ENCODE measurements at regions not wholly inside any gene's neighbourhood (a gene's known extent, or its start where the extent isn't known, plus 50 kb on each side); places are given as distances from the start of the nearest gene placed in this dataset.

- no peaks in the 10 kb centered on the region for H3K9me3 ChIP-seq (ENCODE audit: control extremely low read depth in 1 of 5, control insufficient read depth in 4 of 5, insufficient read depth in 2 of 5, low read depth in 1 of 5, low read length in 4 of 5)
- WGBS (ENCODE audit: insufficient coverage): no CpG with 5 or more reads among the region's 2 CpGs
Measured at GRCh38 chr6:66238851-66239250, 531.8 kb upstream of the EYS start.

DNA sequence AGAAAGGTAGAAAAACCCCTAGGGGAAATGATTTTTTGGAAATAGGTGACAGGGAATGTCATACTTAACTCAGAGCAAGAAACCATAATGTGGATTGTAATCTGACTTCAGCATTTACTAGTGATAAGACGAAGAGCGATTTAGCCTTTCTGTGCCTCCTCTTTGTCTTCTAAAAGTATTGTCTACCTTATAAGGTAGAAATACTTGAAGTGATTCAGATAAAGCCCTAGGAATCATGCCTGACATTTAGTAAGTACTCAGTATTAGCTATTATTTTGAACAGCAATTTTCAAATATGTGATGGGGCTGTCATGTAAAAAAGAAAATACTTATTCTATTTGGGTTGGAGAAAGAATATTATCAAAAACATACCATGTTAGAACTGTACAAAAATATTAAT is 525.9 kb upstream of the EYS start:
- Histone ChIP-seq H3K9me3 (ENCODE audit: control extremely low read depth in 1 of 5, control insufficient read depth in 4 of 5, insufficient read depth in 2 of 5, low read depth in 1 of 5, low read length in 4 of 5) (no peaks in the 10 kb centered on the region), H3K4me3 (ENCODE audit: control insufficient read depth in 1 of 7, extremely low read depth in 1 of 7, insufficient read depth in 4 of 7, low read depth in 2 of 7, low read length in 6 of 7) (no peak overlapping the region), H3K36me3 (ENCODE audit: control insufficient read depth in 4 of 4, insufficient read depth in 4 of 4, low read length in 3 of 4) (no peaks in the 10 kb centered on the region), H3K27me3 (replicated peaks in 2 of 5; ENCODE audit: control insufficient read depth in 4 of 5, insufficient read depth in 5 of 5, low read length in 4 of 5) (no peaks in the 10 kb centered on the region), H3K27ac (ENCODE audit: insufficient read depth in 1 of 2, low read depth in 1 of 2, low read length in 2 of 2, poor library complexity in 1 of 2, severe bottlenecking in 2 of 2) (no peak overlapping the region), H3K4me1 (ENCODE audit: control extremely low read depth in 1 of 4, control insufficient read depth in 4 of 4, insufficient read depth in 4 of 4, low read length in 3 of 4) (no peaks in the 10 kb centered on the region)
- ChIA-PET CTCF (no interaction called here), POLR2A (no interaction called here)
- DNase-seq: no peak
- WGBS (ENCODE audit: insufficient coverage): no CpG with 5 or more reads among the region's 2 CpGs

More at GRCh38 chr6:66238851-66239250, 531.8 kb upstream of the EYS start:
- no peak overlapping the region for H3K4me3 ChIP-seq (ENCODE audit: control insufficient read depth in 1 of 7, extremely low read depth in 1 of 7, insufficient read depth in 4 of 7, low read depth in 2 of 7, low read length in 6 of 7)
- no peaks in the 10 kb centered on the region for H3K27me3 ChIP-seq (replicated peaks in 2 of 5; ENCODE audit: control insufficient read depth in 4 of 5, insufficient read depth in 5 of 5, low read length in 4 of 5)
- H3K27ac ChIP-seq (ENCODE audit: insufficient read depth in 1 of 2, low read depth in 1 of 2, low read length in 2 of 2, poor library complexity in 1 of 2, severe bottlenecking in 2 of 2): no peak overlapping the region
- POLR2A ChIA-PET: no interaction called here
- no peaks in the 10 kb centered on the region for H3K36me3 ChIP-seq (ENCODE audit: control insufficient read depth in 4 of 4, insufficient read depth in 4 of 4, low read length in 3 of 4)
- DNase-seq: no peak
- H3K4me1 ChIP-seq (ENCODE audit: control extremely low read depth in 1 of 4, control insufficient read depth in 4 of 4, insufficient read depth in 4 of 4, low read length in 3 of 4): no peaks in the 10 kb centered on the region
- CTCF ChIA-PET: no interaction called here

DNA sequence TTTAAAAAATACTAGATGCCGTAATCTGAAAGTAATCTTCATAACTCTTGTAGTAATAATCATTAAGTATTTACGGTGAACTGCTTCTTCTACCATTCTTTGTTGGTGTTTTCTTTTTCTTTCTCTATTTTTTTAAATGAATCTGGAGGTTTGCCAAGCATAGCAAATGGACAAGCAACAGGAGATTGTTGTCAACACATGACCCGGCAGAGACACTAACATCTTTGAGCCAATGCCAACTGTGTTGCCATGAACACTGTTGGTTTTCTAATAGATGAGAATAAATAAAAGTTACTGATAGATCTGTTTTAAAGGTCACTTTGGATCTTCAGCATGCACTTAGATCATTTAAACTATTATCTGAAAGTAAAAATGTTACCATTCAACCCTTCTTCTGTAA is 523.6 kb upstream of the EYS start:
- Histone ChIP-seq H3K4me1 (ENCODE audit: control extremely low read depth in 1 of 4, control insufficient read depth in 4 of 4, insufficient read depth in 4 of 4, low read length in 3 of 4) (no peaks in the 10 kb centered on the region), H3K4me3 (ENCODE audit: control insufficient read depth in 1 of 7, extremely low read depth in 1 of 7, insufficient read depth in 4 of 7, low read depth in 2 of 7, low read length in 6 of 7) (no peak overlapping the region), H3K27me3 (replicated peaks in 2 of 5; ENCODE audit: control insufficient read depth in 4 of 5, insufficient read depth in 5 of 5, low read length in 4 of 5) (no peaks in the 10 kb centered on the region), H3K27ac (ENCODE audit: insufficient read depth in 1 of 2, low read depth in 1 of 2, low read length in 2 of 2, poor library complexity in 1 of 2, severe bottlenecking in 2 of 2) (no peak overlapping the region), H3K36me3 (ENCODE audit: control insufficient read depth in 4 of 4, insufficient read depth in 4 of 4, low read length in 3 of 4) (no peaks in the 10 kb centered on the region), H3K9me3 (ENCODE audit: control extremely low read depth in 1 of 5, control insufficient read depth in 4 of 5, insufficient read depth in 2 of 5, low read depth in 1 of 5, low read length in 4 of 5) (no peaks in the 10 kb centered on the region)
- DNase-seq: no peak
- ChIA-PET CTCF (no interaction called here), POLR2A (no interaction called here)
- no CpG with 5 or more reads among the region's 3 CpGs for WGBS (ENCODE audit: insufficient coverage)

- no peaks in the 10 kb centered on the region for H3K4me1 ChIP-seq (ENCODE audit: control extremely low read depth in 1 of 4, control insufficient read depth in 4 of 4, insufficient read depth in 4 of 4, low read length in 3 of 4)
- H3K27me3 ChIP-seq (replicated peaks in 2 of 5; ENCODE audit: control insufficient read depth in 4 of 5, insufficient read depth in 5 of 5, low read length in 4 of 5): no peaks in the 10 kb centered on the region
- ChIA-PET CTCF (no interaction called here), POLR2A (no interaction called here)
- no peak overlapping the region for H3K27ac ChIP-seq (ENCODE audit: insufficient read depth in 1 of 2, low read depth in 1 of 2, low read length in 2 of 2, poor library complexity in 1 of 2, severe bottlenecking in 2 of 2)
- no peak overlapping the region for H3K4me3 ChIP-seq (ENCODE audit: control insufficient read depth in 1 of 7, extremely low read depth in 1 of 7, insufficient read depth in 4 of 7, low read depth in 2 of 7, low read length in 6 of 7)
- no peaks in the 10 kb centered on the region for H3K36me3 ChIP-seq (ENCODE audit: control insufficient read depth in 4 of 4, insufficient read depth in 4 of 4, low read length in 3 of 4)
- WGBS (ENCODE audit: insufficient coverage): 100% methylated on average over 1 of the region's 2 CpGs
- H3K9me3 ChIP-seq (ENCODE audit: control extremely low read depth in 1 of 5, control insufficient read depth in 4 of 5, insufficient read depth in 2 of 5, low read depth in 1 of 5, low read length in 4 of 5): no peaks in the 10 kb centered on the region
- DNase-seq: no peak
Measured at GRCh38 chr6:66226109-66226508, 519.1 kb upstream of the EYS start.

GRCh38 chr6:66210964-66211363 is 503.9 kb upstream of the EYS start:
- WGBS (ENCODE audit: insufficient coverage): 63% methylated on average over 1 of the region's 3 CpGs
- peak in 1 of 3 donors; percentile 1 for DNase-seq
- peaks cover 0 to 7% (median 0%) of the 10 kb centered on the region in 5 experiments for H3K9me3 ChIP-seq (ENCODE audit: control extremely low read depth in 1 of 5, control insufficient read depth in 4 of 5, insufficient read depth in 2 of 5, low read depth in 1 of 5, low read length in 4 of 5)
- ChIA-PET CTCF (no interaction called here), POLR2A (no interaction called here)
- no peak overlapping the region for H3K27ac ChIP-seq (ENCODE audit: insufficient read depth in 1 of 2, low read depth in 1 of 2, low read length in 2 of 2, poor library complexity in 1 of 2, severe bottlenecking in 2 of 2)
- no peaks in the 10 kb centered on the region for H3K36me3 ChIP-seq (ENCODE audit: control insufficient read depth in 4 of 4, insufficient read depth in 4 of 4, low read length in 3 of 4)
- no peaks in the 10 kb centered on the region for H3K4me1 ChIP-seq (ENCODE audit: control extremely low read depth in 1 of 4, control insufficient read depth in 4 of 4, insufficient read depth in 4 of 4, low read length in 3 of 4)
- H3K27me3 ChIP-seq (replicated peaks in 2 of 5; ENCODE audit: control insufficient read depth in 4 of 5, insufficient read depth in 5 of 5, low read length in 4 of 5): no peaks in the 10 kb centered on the region
- no peak overlapping the region for H3K4me3 ChIP-seq (ENCODE audit: control insufficient read depth in 1 of 7, extremely low read depth in 1 of 7, insufficient read depth in 4 of 7, low read depth in 2 of 7, low read length in 6 of 7)

- WGBS (ENCODE audit: insufficient coverage): no CpG with 5 or more reads among the region's 2 CpGs
- H3K27me3 ChIP-seq (replicated peaks in 2 of 5; ENCODE audit: control insufficient read depth in 4 of 5, insufficient read depth in 5 of 5, low read length in 4 of 5): no peaks in the 10 kb centered on the region
- CTCF ChIA-PET: no interaction called here
Measured at GRCh38 chr6:66200390-66200789, 493.4 kb upstream of the EYS start.

GRCh38 chr6:66199171-66199570 is 492.1 kb upstream of the EYS start:
- Histone ChIP-seq H3K27ac (ENCODE audit: insufficient read depth in 1 of 2, low read depth in 1 of 2, low read length in 2 of 2, poor library complexity in 1 of 2, severe bottlenecking in 2 of 2) (no peak overlapping the region), H3K4me3 (ENCODE audit: control insufficient read depth in 1 of 7, extremely low read depth in 1 of 7, insufficient read depth in 4 of 7, low read depth in 2 of 7, low read length in 6 of 7) (no peak overlapping the region), H3K36me3 (ENCODE audit: control insufficient read depth in 4 of 4, insufficient read depth in 4 of 4, low read length in 3 of 4) (no peaks in the 10 kb centered on the region), H3K4me1 (ENCODE audit: control extremely low read depth in 1 of 4, control insufficient read depth in 4 of 4, insufficient read depth in 4 of 4, low read length in 3 of 4) (no peaks in the 10 kb centered on the region), H3K9me3 (ENCODE audit: control extremely low read depth in 1 of 5, control insufficient read depth in 4 of 5, insufficient read depth in 2 of 5, low read depth in 1 of 5, low read length in 4 of 5) (peaks cover 0 to 2% (median 0%) of the 10 kb centered on the region in 5 experiments), H3K27me3 (replicated peaks in 2 of 5; ENCODE audit: control insufficient read depth in 4 of 5, insufficient read depth in 5 of 5, low read length in 4 of 5) (no peaks in the 10 kb centered on the region)
- DNase-seq: no peak
- no CpG with 5 or more reads among the region's 2 CpGs for WGBS (ENCODE audit: insufficient coverage)
- ChIA-PET CTCF (no interaction called here), POLR2A (no interaction called here)

More at GRCh38 chr6:66200390-66200789, 493.4 kb upstream of the EYS start:
- Histone ChIP-seq H3K9me3 (ENCODE audit: control extremely low read depth in 1 of 5, control insufficient read depth in 4 of 5, insufficient read depth in 2 of 5, low read depth in 1 of 5, low read length in 4 of 5) (peaks cover 0 to 2% (median 0%) of the 10 kb centered on the region in 5 experiments), H3K4me3 (ENCODE audit: control insufficient read depth in 1 of 7, extremely low read depth in 1 of 7, insufficient read depth in 4 of 7, low read depth in 2 of 7, low read length in 6 of 7) (no peak overlapping the region), H3K4me1 (ENCODE audit: control extremely low read depth in 1 of 4, control insufficient read depth in 4 of 4, insufficient read depth in 4 of 4, low read length in 3 of 4) (no peaks in the 10 kb centered on the region), H3K36me3 (ENCODE audit: control insufficient read depth in 4 of 4, insufficient read depth in 4 of 4, low read length in 3 of 4) (no peaks in the 10 kb centered on the region), H3K27ac (ENCODE audit: insufficient read depth in 1 of 2, low read depth in 1 of 2, low read length in 2 of 2, poor library complexity in 1 of 2, severe bottlenecking in 2 of 2) (no peak overlapping the region)
- DNase-seq: no peak
- POLR2A ChIA-PET: no interaction called here

Data from common myeloid progenitor, CD34-positive (primary cell).